ENCODE measurements at regions not wholly inside any gene's neighbourhood (a gene's known extent, or its start where the extent isn't known, plus 50 kb on each side); places are given as distances from the start of the nearest gene placed in this dataset.
"Not testable (repeated sequence)": the region's sequence is repeated elsewhere in the genome, so short reads cannot be mapped to it uniquely, and the experiment has no call there.

DNA sequence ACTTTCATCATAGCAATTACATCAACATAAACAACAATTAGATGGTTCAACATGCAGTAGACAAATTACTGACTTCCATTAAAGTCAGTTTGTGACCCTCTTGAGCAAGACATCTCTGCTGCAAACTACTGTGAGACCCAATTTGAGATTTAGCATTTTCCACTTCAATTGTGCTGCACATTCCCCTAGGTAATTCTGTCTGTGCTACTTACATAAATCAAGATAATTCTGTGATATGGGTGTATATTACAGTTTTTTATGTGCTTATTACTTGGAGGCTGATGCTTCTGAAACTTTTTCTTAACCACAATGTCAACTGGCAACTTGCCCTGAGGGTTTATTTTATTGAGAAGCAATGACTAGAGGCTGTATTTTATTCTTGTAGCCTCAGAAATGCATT, 1714.4 kb downstream of the OLFM4 start:
- DNase-seq: no peak

DNA sequence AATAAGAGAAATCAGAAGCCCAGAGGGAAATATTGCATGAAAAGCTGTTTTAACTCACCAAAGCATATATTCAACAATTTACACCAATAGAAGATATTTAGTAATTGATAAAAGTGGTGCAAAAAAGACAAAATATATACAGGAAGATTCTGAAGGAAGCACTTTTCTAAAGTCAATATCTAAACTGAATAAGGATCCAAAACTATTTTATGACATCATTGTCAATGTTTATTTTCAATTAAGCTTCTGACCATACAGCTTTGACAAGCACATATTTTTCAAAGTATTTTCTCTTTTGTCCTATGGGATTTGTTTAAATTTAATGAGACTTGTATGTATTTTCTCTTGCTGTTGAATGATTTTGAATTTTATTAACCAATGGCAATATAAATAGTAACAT, 1716.1 kb downstream of the OLFM4 start:
- DNase-seq: no peak

DNA sequence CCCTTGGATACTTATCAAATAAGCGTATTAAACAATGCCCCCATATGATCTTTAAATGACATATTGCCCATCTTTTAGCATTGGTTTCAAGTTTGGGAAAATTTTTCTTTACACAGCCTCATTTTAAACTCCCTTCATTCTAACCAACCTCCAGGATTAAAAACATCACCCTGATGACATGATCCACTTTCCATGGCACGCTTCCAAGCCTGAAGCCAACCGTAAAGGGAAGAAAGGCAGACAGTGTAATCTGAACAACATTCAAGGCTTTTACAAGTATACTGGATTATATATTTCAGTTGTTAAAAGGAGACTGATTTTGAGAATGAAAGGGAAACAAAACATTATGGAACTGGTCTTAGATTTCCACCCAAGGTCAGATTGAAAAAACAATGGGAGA, 1721.9 kb downstream of the OLFM4 start:
- DNase-seq: no peak

DNA sequence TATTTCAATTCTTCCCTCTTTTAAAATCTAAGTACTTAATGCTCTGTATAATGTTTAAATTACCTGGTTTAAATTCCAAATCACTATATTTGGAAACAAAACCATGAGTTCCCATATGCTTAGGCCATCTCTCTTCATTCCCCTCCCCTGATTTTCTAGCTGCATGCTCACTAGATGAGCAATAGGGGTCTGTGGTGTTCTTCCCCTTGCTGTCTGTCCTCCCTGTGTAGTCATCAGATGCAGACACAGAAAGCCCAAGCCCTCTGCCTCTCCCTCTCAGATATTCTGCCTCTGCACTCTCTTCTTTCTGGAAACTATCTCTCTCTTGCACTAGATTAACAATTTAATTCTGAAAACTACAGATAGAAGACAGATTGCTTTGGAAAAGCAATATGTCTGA, 1730.2 kb downstream of the OLFM4 start:
- no peak for DNase-seq

DNA sequence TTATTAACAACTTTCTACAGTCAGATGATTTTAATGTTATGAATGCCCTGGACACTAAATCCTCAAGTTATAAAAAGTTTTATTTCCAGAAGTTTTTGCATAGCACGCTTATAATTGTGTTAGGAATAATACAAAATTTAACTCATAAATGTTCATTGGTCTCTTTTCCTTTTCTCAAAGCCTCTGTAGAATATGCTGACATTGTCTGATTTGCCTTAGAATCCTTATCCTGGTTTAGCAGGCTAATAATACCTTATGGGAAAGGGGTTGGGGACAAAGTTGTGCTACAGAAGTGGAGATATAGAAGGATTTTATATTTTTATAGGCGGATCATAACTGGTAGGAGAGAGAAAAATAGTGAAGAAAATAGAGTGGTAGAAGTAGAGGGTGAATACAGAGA, 1739.6 kb downstream of the OLFM4 start:
- no peak for DNase-seq

DNA sequence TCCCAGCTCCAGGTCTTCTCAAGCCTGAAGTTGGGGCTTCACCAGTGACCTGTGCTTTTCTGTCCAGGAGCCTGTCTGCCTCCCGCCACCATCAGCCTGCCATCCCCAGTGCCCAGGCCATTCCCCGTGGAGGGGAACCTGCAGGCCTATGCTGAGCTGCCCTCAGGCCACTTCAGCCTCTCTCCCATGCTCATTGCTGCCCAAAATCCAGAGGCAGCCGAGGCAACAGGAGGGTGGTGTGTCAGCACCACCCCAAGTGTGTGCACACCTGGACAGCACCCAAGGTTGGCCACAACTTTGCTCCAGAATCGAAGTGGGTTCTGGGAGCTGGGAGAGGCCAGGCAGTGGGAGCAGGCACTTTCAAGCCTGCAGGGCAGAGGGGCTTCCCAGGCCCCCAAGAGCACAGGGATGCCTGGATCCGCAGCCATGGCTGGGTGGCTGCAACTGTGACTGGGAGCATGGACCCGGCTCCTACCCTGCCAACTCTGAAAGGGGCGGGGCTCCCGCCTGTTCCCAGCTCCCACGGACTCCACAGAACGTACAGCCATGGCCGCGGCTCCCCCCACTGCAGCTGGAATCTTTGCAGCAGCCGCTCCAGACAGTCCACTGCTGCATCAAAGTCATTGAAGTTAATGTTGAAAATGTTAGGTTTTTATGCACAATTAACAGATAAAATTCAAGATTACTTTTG, 1747.0 kb downstream of the OLFM4 start:
- no peak for DNase-seq

DNA sequence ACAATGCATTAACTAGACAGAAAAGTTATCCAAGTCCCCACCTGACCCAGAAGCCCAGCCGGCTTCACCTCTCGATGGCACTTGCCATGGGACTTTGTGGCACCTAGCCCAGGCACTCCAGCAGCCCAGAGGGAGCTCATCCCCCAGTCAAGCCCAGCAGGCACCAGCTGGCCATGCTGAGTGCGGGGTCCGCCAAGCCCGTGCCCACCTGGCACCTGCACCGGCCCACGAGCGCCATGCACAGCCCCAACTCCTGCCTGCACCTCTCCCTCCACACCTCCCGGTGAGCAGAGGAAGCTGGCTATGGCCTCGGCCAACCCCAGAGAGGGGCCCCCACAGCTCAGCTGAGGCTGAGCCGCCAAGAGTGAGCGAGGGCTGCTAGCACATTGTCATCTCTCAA, 1759.1 kb downstream of the OLFM4 start:
- DNase-seq: no peak

DNA sequence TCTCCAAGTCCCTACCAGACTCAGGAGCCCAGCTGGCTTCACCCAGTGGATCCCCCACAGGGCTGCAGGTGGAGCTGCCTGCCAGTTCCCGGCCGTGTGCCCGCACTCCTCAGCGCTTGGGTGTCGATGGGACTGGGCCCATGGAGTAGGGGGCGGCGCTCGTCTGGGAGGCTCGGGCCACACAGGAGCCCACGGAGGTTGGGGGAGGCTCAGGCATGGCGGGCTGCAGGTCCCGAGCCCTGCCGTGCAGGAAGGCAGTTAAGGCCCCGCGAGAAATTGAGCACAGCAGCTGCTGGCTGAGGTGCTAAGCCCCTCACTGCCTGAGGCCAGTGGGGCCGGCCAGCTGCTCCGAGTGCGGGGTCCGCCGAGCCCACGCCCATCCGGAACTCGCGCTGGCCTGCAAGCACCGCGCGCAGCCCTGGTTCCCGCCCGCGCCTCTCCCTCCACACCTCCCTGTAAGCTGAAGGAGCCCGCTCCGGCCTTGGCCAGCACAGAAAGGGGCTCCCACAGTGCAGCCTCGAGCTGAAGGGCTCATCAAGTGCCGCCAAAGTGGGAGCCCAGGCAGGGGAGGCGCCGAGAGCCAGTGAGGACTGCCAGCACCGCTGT, 1771.1 kb downstream of the OLFM4 start:
- no peak for DNase-seq

DNA sequence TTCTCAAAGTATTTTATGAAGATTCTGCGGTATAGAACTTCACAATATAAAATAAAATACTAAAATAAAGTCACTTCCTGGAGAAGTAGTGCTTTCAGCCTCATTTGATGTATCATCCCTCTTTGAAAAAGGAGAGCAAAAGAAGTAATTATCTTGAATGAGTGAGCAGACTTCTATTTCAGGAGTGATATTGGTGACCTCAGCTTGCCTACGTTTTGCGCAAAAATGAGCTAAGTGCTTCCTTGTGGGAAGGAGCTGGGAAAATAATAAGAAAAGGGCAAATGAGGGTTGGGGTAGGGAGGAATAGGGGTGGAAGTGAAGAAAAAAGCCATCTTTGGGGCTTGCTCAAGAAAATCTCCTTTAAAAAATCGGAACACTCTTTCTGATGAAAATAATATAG, 1773.6 kb downstream of the OLFM4 start:
- DNase-seq: no peak

DNA sequence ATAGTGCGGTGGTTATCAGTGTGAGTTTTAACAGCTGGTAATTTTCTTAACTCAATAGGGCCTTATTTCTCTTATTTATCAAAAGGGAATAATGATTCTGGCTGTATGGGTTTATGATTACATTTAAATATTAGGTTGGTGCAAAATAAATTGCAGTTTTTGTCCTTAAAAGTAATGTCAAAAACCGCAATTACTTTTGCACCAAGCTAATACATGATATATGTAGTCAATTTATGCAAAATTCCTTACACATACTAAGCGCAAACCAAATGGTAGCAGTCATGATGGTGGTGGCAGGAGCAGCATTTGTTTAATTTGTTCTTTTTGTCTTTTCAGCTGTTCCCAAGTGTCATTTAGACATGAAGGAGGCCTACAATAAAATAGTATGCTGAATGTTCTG, 1777.1 kb downstream of the OLFM4 start:
- DNase-seq: no peak

DNA sequence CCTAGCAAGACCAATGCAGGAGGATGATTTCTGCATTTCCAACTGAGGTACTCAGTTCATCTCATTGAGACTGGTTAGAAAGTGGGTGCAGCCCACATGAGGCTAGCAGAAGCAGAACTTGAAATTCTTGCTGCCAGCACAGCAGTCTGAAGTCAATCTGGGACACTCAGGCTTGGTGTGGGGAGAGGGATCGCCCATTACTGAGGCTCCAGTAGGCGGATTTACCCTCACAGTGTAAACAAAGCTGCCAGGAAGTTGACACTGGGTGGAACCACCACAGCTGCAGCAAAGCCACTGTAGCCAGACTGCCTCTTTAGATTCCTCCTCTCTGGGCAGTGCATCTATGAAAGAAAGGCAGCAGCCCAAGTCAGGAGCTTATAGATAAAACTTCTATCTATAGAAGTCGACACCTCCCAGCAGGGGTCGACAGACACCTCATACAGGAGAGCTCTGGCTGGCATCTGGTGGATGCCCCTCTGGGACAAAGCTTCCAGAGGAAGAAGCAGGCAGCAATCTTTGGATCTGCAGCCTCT, 1793.4 kb downstream of the OLFM4 start:
- not testable (repeated sequence) for DNase-seq

DNA sequence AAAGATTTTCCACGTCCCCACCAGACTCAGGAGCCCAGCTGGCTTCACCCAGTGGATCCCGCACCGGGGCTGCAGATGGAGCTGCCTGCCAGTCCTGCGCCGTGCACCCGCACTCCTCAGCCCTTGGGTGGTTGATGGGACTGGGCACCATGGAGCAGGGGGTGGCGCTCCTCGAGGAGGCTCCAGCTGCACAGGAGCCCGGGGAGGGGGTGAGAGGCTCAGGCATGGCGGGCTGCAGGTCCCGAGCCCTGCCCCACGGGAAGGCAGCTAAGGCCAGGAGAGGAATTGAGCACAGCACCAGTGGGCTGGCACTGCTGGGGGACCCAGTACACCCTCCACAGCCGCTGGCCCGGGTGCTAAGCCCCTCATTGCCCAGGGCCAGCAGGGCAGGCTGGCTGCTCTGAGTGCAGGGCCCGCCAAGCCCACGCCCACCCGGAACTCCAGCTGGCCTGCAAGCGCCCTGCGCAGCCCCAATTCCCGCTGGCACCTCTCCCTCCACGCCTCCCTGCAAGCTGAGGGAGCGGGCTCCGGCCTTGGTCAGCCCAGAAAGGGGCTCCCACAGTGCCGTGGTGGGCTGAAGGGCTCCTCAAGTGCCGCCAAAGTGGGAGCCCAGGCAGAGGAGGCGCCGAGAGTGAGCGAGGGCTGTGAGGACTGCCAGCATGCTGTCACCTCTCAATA, 1800.9 kb downstream of the OLFM4 start:
- DNase-seq: not testable (repeated sequence)

DNA sequence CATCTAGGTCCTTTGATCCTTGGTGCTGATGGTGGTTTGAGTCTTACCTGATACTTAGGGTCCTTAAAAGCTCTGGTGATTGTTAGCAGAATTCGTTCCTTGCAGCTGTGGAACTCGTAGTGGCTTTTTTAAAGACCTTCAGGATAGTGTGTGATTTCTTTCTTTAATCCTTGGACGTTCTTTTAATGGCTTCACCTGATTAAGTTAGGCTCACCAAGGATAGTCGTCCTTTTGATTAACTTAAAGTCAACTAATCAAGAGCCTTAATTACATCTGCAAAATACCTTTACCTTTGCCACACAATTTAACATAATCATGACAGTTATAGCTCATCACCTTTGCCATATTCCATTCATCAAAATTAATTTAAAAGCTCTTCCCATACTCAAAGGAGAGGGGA, 1807.7 kb downstream of the OLFM4 start:
- no peak for DNase-seq

DNA sequence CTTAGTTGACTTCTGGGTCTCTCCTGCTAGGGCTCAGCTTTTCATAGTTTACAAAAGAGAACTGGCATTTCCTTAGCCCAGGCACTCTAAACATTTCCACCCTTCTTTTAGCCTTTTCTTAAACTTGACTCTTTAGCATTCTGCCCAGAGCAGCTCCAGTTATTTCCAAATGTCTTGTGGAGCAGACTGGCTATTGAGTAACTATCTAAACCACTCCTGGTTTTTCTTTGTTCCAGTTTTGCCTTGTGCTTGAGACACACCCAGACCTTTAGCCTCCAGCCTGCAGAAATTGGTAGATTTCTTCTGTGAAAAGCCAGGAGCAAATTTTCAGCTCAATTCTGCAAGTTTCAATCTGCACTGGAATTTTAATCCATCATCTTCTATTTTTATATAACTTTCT, 1813.1 kb downstream of the OLFM4 start:
- DNase-seq: no peak

DNA sequence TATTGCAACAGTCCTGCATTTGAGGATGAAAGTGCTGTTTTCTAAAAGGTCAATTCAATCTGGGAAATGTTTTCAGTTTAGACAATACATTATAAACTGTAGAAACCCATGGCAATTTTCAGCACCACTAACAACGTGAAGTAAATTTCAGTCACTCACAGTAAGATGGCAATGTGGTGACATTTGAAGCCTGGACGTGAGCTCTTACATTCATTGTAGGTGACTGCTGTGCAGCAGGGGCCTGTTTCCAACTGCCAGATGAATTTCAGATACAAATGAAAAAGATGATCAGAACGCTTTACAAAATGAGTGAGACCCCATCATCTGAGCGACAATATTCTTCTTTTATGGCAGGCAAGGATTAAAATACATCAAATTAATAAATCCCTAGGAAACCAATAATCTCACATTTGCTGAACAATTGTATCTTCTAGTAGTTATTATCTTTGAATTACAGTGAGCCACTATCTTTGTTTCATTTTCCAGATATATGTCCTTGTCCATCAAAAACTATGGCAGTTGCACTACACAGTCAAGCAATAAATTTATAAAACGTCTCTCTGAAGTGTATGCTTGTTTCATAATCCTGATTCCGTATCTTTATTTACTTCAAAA, 1816.8 kb downstream of the OLFM4 start:
- DNase-seq: no peak

DNA sequence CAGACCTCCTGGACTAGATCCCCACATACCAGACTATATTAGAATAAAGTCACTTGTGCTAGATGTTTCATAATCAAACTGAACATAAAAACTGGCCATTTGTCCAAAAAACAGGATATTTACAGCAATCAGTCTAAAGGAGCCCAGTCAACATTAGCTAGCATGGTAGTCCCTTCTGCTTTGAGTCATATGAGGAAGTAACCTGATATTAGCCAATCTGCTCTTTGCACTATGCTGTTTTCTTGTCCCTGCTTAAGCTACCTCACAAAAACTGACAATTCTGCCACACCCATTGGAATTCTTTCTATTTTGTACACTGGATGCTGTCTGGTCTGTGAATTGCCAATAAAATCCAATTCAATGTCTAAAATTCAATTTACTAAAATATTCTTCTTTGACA, 1824.2 kb downstream of the OLFM4 start:
- DNase-seq: peak; percentile 39

DNA sequence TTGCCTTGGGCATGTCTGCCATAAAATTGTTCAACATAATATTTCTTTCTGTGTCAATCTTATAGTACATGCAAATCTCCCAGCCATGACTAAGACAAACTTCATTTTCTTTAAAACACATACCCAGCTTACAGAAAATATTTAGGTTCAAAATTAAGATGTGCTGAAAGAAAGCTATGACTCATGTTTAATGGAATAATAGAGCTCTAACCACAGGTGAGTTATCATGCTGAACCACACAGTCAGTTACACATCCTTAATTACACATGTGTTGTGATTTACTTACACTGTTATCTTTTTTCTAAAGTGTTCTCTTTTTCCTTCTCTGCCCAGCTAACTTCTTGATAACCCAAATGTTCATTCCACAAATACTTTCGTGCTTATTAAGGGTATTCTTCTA, 1831.2 kb downstream of the OLFM4 start:
- DNase-seq: no peak

DNA sequence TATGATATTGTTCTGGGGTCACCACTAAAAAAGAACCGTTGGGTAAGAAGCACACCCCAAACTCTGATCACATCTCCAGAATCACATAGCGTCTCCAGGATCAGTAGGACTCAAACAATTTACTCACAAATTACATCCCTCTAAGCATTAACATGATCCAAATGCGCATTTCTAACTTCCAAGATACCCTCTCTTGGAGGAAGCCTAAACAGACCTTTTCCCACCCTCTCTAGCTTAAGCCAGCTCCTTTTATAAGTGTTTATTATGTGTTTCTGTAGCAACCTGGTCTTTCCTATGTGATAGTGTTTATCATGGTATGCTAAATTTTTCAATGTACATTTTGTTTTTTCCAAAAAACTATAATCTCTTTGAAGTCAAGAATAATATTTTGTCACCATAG, 1846.5 kb downstream of the OLFM4 start:
- no peak for DNase-seq

DNA sequence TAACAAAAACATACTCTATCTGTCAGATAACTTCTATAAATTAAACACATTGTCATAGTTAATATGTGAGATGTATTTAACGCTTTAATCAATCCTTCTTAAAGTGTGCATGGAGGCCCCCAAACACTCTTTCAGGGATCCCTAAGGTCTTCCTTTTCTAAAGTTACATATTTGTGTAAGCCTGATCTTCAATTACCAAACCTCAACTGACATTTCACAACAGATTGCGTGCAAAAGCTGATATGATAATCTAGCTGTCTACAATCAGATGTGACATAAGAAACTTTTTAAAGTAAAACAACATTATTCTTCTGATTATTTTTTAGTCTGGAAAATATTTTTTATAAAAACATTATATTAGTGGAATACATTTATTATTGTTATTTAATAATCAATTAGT, 1850.4 kb downstream of the OLFM4 start:
- no peak for DNase-seq

DNA sequence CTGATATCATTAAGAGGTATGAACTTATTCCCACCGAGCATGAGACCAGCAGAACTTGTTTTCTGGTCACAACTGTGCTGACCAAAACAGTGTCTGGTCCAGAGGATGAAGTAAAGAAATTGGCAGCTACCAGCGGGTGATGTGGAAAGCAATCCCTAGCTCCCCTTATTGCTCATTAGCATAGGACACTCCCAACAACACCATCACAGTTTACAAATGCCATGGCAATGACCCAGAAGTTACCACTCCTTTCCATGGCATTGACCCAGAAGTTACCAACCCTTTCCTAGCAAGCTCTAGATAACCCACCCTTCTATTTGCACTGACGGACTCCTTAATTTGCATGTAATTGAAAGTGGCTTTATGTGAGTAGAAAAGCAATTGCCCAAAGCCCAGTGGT, 1856.1 kb downstream of the OLFM4 start:
- DNase-seq: no peak

DNA sequence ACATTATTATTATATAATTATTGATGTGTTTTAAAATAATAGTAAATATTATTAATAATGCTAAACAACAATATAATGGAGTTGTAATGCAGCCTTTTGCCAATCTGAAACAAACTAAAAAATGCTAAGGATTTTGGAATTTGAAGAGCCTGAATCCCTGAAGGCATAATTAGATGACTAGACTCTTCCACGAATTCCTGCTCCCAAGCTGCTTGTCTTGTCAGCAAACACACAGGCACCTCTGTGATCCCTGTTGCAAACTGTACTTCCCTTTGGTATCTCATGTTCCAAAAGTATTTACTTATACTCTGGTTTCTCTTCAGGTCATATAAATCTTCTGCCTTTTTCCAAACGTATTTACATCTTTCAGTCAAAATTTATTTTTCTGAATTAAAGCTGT, 1862.4 kb downstream of the OLFM4 start:
- DNase-seq: no peak

DNA sequence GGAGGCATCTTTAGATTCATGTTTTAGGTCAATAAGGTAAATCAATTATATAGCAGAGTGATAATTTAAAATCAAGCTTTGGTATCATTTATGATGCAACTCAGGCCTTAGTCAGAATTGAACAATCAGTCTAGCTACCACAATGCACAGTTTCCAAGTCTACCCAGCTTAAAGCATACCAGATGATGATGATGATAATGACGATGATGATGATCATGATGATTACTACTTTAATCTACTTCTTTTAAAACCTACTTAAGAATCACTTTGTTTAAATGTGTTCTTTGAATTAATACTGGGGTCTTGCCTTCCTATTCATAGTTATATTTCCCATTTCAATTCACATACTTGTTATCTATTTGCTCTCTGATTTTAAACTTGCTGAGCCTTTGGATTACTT, 1872.7 kb downstream of the OLFM4 start:
- no peak for DNase-seq

DNA sequence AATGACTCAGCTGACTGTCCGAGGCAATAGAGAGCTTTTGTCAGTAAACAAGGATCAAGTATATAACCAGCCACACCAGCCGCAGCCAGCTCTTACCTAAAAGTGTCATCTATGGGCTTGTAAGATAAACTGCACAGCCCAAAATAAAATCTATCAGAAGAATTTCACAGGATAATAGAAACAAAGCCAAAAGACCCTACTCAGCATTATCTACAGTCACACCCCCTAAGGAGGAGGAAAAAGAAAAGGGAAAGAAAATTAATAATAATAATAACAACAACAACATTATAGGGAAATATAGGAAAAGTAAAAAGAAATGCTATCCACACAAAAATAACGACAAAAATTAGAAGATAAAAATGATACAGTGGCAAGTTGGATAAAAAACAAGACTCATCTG, 1883.8 kb downstream of the OLFM4 start:
- no peak for DNase-seq

DNA sequence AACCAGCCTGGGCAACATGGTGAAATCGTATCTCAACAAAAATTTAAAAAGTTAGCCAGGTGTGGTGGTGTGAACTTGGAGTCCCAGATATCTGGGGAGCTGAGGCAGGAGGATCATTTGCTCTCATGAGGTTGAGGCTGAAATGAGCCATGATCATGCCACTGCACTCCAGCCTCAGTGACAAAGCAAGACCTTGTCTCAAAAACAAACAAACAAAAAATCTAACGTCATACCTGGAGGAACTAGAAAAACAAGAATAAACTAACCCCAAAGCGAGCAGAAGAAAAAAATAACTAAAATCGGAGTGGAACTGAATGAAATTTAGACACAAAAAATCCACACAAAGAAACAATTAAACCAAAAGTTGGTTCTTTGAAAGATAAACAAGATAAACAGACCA, 1885.1 kb downstream of the OLFM4 start:
- no peak for DNase-seq

All from SIG-M5 (cell line).